ENCODE measurements at regions not wholly inside any gene's neighbourhood (a gene's known extent, or its start where the extent isn't known, plus 50 kb on each side); places are given as distances from the start of the nearest gene placed in this dataset.

GRCh38 chr4:151961456-151961855 lies 200.6 kb upstream of the GATB start:
- TF ChIP-seq TEAD4 (IDR thresholded peaks at IDR 0.05): no peak
- no peak for TF ChIP-seq USF1 (IDR thresholded peaks at IDR 0.05)
- no peak for TF ChIP-seq EP300 (IDR thresholded peaks at IDR 0.05; ENCODE audit: borderline replicate concordance)
- TF ChIP-seq FOXM1 (IDR thresholded peaks at IDR 0.05; ENCODE audit: borderline replicate concordance, low read depth): no peak
- no peak for TF ChIP-seq ZBTB7A (IDR thresholded peaks at IDR 0.05; ENCODE audit: low read depth)

GRCh38 chr4:151960449-151961230 lies 199.8 kb upstream of the GATB start:
- TF ChIP-seq TAF1 (IDR thresholded peaks at IDR 0.05; ENCODE audit: low read depth): no peak
- TF ChIP-seq NFIC (IDR thresholded peaks at IDR 0.05): no peak
- TF ChIP-seq RAD21 (IDR thresholded peaks at IDR 0.05; ENCODE audit: low read depth): no peak
- TF ChIP-seq REST (IDR thresholded peaks at IDR 0.05; ENCODE audit: low read depth): no peak

- TF ChIP-seq CEBPB (IDR thresholded peaks at IDR 0.05): no peak
- TF ChIP-seq CREB1 (IDR thresholded peaks at IDR 0.05; ENCODE audit: low read depth): no peak
- TF ChIP-seq EP300 (IDR thresholded peaks at IDR 0.05; ENCODE audit: borderline replicate concordance): no peak
- TF ChIP-seq YY1 (IDR thresholded peaks at IDR 0.05; ENCODE audit: low read depth): no peak
- TF ChIP-seq MAX (IDR thresholded peaks at IDR 0.05): no peak
- TF ChIP-seq ZBTB7A (IDR thresholded peaks at IDR 0.05; ENCODE audit: low read depth): no peak
- TF ChIP-seq TCF12 (IDR thresholded peaks at IDR 0.05; ENCODE audit: low read depth): no peak
- TF ChIP-seq NFIC (IDR thresholded peaks at IDR 0.05): no peak
- TF ChIP-seq REST (IDR thresholded peaks at IDR 0.05; ENCODE audit: low read depth): no peak
- TF ChIP-seq TAF1 (IDR thresholded peaks at IDR 0.05; ENCODE audit: low read depth): no peak
- no peak for TF ChIP-seq TEAD4 (IDR thresholded peaks at IDR 0.05)
- TF ChIP-seq EGR1 (IDR thresholded peaks at IDR 0.05): no peak
- no peak for TF ChIP-seq RAD21 (IDR thresholded peaks at IDR 0.05; ENCODE audit: low read depth)
Measured at GRCh38 chr4:151957153-151957552, 196.3 kb upstream of the GATB start.

GRCh38 chr4:151955721-151956380 lies 195.0 kb upstream of the GATB start:
- TF ChIP-seq EP300 (IDR thresholded peaks at IDR 0.05; ENCODE audit: borderline replicate concordance): no peak
- TF ChIP-seq FOXM1 (IDR thresholded peaks at IDR 0.05; ENCODE audit: borderline replicate concordance, low read depth): no peak
- TF ChIP-seq REST (IDR thresholded peaks at IDR 0.05; ENCODE audit: low read depth): no peak
- no peak for TF ChIP-seq NFIC (IDR thresholded peaks at IDR 0.05)
- no peak for TF ChIP-seq TAF1 (IDR thresholded peaks at IDR 0.05; ENCODE audit: low read depth)
- no peak for TF ChIP-seq TCF12 (IDR thresholded peaks at IDR 0.05; ENCODE audit: low read depth)
- no peak for TF ChIP-seq ZBTB7A (IDR thresholded peaks at IDR 0.05; ENCODE audit: low read depth)
- no peak for TF ChIP-seq CEBPB (IDR thresholded peaks at IDR 0.05)
- TF ChIP-seq RAD21 (IDR thresholded peaks at IDR 0.05; ENCODE audit: low read depth): no peak
- TF ChIP-seq USF1 (IDR thresholded peaks at IDR 0.05): no peak
- no peak for TF ChIP-seq MAX (IDR thresholded peaks at IDR 0.05)
- TF ChIP-seq CREB1 (IDR thresholded peaks at IDR 0.05; ENCODE audit: low read depth): no peak
- TF ChIP-seq EGR1 (IDR thresholded peaks at IDR 0.05): no peak
- TF ChIP-seq YY1 (IDR thresholded peaks at IDR 0.05; ENCODE audit: low read depth): no peak
- no peak for TF ChIP-seq TEAD4 (IDR thresholded peaks at IDR 0.05)
